ENCODE measurements at regions not wholly inside any gene's neighbourhood (a gene's known extent, or its start where the extent isn't known, plus 50 kb on each side); places are given as distances from the start of the nearest gene placed in this dataset.

- no peak for TF ChIP-seq CTCF (IDR thresholded peaks at IDR 0.05; ENCODE audit: borderline replicate concordance, extremely low read depth, low read length, poor library complexity, severe bottlenecking)
- TF ChIP-seq EZH2 (IDR thresholded peaks at IDR 0.05; ENCODE audit: borderline replicate concordance, low read depth, low read length, severe bottlenecking), result no peak
Measured at GRCh38 chr6:21985904-21986303, 310.9 kb downstream of the PRL start.
